ENCODE measurements at regions not wholly inside any gene's neighbourhood (a gene's known extent, or its start where the extent isn't known, plus 50 kb on each side); places are given as distances from the start of the nearest gene placed in this dataset.
"Not testable (repeated sequence)": the region's sequence is repeated elsewhere in the genome, so short reads cannot be mapped to it uniquely, and the experiment has no call there.

DNA sequence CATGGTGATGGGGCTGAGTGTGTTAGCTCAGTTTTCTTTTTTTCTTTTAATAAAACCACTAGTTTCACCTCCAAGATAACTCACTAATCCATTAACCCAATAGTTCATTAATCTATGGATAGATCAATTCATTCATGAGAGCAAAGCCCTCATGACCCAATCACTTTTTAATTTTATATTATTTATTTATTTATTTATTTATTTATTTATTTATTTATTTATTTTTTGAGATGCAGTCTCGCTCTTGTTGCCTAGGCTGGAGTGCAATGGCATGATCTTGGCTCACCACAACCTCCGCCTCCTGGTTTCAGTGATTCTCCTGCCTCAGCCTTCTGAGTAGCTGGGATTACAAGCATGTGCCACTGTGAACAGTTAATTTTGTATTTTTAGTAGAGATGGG is 1082.4 kb downstream of the DIPK2A start:
- not testable (repeated sequence) for DNase-seq

DNA sequence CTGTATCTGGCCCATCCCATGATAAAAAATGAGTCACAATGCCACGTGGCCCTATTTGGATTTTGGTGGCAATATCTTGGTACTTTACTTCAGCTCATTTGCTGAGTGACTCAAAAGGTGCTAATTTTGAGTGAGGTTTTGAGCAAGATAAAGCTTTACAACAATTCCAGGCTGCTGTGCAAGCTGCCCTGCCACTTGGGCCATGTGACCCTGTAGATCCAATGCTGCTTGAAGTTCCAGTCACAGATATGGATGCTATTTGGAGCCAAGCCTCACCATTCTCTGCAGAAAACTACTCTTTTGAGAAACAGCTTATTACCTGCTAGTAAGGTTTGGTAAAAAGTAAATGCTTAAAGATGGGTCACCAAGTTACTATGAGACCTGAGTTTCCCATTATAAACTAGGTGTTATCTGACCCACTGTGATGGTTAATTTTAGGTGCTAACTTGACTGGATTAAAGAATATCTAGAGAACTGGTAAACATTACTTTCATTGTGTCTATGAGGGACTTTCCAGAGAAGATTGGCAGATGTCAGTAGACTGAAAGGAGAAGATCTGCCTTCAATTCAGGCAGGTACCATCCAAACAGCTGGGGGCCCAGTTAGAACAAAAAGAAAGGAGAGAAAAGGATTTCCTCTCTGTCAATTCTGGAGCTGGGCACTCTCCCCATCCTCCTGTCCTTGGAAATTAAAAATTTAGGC is 1083.9 kb downstream of the DIPK2A start:
- DNase-seq = no peak

DNA sequence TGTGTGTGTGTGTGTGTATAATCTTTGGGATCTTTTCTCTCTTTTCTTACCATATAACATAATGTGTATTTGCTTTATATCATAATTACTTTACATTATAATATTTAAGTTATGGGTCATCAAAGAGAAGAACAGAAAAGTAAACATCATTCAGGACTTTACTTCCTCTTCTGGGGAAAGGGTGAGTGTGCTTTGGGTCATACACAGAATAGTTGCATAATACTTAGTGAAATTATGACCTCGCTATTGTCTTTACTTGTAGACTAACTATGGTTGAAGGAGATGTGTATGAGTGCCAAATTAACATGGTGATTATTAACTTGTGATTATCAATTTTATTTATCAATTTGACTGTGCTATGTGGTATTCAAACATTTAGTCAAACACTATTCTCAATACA is 1086.9 kb downstream of the DIPK2A start:
- no peak for DNase-seq

DNA sequence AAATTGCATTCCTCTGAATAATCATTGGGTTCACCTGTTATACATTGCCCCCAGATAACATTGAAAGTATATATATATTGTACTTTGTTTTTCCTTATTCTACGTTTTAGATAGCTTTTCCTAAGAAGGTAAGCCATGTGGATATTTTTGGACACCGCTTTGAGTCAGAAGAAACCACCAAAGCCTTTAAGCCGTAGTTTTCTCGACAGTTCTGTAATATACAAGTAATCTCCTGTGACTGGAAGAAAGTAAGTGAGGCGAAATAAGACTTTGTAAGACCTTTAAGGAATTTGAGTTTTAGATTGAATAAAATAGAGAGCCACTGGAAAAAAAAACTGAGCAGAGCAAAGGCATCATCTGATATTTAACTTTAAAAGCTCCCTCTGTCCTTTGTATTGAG is 1092.0 kb downstream of the DIPK2A start:
- DNase-seq = no peak

DNA sequence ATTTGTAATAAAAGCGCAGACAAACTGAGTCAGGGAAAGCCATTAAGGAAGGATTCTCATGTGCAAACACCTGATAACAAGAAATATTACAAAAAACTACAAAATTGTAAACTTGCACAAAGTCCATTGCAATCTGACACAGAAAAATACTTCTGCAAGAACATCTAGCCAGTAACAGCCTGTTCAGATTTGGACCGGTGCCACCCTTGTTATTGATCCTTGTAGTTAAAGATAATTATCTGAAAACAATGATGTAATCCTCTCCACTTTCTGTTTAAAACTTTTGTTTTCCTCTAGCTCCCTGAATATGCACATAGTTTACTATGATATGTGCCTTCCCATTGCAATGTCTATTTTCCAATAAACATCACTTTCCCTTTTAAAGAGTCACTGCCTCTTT is 1090.2 kb downstream of the PLOD2 start:
- DNase-seq = no peak

DNA sequence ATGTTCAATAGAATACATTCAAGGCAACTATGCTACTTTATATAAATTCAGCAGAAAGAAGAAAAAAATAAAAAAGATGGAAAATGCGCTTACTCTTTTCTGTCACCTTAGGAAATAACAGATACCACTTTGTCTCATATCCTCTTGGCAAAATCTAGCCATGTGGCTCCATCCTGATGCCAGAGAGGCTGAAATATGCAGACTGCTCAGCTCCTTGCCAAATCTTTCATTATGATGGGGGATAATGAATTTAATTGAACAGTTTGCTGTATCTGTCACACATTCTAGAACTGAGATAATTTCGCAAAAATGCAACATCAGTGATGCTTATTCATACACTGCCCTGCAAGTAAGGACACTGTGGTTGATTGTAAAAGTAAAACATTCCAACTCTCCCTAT is 1081.5 kb downstream of the PLOD2 start:
- no peak for DNase-seq

DNA sequence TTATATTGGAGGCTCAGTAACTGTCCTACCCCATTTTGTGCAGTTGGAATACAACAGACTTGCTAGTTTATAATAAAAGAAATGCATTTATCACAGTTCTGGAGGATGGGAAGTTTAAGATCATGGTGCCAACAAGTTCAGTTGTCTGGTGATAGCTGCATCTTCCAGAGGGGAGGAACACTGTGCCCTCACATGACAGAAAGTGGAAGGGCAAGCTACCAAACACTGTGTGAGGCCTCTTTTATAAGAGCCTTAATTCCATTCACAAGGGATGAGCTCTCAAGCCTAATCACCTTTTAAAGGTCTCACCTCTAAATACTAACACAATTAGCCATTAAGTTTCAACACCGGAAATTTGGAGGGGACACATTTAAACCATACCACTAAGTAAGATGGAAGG is 1073.9 kb downstream of the PLOD2 start:
- no peak for DNase-seq

DNA sequence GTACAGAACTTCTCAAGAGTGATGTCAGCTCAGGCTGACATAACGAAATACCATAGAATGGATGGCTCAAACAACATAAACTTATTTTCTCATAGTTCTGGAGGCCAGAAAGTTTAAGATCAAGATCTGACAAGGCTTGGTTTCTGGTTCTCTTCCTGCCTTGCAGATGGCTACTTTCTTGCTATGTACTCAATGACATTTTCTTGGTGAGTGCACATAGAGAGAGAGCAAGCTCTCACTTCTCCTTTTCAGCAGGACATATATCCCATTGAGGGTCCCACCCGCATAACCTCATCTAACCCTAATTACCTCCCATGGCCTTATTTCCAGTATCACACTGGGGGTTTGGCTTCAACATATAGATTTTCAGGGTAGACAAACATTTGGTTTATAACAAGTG is 1072.1 kb downstream of the PLOD2 start:
- DNase-seq = no peak

DNA sequence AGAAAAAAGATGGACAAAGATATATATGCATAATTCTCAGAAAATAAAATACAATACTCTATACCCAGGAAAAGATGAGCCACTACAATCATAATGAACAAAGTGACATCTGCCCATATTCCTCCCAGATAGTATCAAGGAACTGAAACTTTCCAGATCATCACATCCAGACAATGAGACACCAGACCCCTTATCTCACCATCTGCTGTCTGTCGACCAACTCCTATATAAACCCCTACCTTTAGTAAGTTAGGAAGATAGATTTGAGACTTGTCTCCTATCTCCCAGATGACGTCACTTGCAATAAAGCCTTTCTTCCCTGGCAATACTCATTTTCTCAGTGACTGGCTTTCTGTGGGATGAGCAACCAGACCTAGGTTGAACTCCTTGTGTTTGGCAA is 1071.6 kb downstream of the PLOD2 start:
- no peak for DNase-seq

DNA sequence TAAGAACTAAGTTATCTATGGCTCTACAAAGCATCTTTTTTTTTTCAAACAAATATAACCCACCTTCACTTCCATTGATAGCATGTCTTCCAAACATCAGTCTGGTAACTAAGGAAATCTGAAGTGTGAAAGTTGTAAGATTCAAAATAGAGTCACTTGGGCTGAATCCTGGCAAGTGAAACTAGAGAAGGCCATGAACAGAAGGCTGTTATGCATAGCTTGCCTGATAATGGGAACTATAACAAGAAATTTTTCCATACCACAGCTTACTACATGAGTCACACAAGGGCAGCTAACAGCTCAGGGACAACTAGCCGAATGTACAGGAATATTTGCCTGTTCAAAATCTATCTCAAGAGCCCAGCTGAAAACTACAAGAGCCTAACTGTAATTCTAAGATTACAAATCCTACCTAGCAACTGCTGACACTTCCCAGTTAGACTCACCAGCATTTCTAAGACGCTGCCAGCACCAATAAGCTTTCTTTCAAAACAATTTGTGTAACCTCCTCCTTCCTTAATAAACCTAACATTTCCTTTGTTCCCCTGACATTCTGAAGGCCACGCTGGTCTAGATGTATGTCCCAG is 1066.5 kb downstream of the PLOD2 start:
- DNase-seq = peak; percentile 7

DNA sequence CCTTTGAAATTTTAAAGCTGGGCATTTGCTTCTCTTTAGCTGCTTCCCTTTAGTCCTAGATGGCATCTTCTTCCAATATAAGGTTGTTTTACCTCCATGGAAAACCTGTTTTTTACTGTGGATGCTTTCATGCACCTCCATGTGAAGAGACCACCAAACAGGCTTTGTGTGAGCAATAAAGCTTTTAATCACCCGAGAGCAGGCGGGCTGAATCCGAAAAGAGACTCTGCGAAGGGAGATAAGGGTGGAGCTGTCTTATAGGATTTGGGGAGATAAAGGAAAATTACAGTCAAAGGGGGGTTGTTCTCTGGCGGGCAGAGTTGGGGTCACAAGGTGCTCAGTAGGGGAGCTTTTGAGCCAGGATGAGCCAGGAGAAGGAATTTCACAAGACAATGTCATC is 1049.8 kb downstream of the PLOD2 start:
- DNase-seq = not testable (repeated sequence)

DNA sequence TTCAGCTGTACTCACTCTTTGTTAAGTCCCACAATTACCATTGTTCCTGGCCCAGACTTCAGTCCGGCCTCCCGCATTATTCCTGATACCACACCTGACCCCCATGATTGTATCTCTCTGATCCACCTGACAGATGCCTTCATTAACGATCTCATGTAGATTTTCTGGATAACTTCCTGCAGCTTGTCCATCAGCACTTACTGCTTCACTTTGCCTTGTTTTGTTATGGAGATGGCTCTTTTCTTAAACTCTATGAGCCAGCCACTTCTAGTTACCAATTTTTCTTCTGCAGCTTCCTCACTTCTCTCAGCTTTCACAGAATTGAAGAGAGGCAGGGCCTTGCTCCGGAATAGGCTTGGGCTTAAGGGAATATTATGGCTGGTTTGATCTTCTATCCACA is 1044.2 kb downstream of the PLOD2 start:
- no peak for DNase-seq

DNA sequence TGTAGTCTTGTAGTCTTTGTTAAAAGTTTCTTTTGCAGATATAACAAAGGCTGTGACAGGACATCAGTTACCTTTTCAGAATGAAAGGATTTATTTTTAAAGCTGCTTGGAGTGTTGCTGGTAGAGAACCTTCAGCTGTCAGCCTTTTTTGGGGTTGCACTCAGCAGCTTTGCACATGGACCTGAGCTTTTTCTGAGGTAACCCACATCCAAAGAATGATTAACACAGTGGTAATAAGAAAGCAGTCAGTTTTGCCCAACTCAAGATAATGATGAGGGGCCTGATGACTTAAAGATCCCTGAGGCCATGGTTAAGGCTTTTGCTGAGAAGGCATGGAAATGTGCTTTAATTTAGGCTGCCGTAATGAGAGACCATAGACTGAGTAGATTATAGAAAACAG is 1042.7 kb downstream of the PLOD2 start:
- DNase-seq = no peak

DNA sequence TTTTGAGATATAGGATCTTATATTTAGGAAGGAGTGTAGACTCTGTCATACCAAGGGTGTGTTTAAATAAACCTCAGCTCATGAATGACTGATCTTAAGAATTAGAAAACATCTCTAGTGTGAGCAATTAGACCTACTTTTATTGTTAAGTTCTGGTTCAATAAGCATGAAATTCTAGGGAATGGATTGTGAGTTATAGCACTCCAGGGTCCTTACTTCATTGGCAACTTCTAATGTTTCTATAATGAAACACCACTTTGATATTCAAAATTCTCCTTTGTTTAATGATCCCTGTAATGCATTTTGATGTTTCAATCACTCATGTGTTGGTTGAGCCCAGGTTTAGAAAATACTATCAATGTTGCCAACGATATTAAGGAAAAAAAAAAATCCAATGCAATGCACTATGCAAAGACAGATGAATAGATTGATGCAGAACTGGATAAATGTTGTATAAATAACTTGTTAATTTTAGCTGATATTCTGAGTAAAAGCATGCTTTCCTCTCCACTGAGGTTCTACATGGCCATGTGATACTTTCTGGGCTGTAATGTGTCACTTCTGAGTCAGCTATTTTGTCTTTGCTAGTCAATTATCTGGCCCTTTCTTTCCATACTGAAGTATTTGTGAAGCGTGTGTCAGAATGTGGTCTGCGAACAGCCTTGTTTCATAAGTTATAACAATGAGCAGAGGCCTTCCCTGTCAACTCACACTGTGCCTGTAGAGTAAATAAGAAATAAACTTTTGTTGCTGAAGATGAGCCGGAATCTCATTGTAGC is 1035.9 kb downstream of the PLOD2 start:
- DNase-seq = no peak

DNA sequence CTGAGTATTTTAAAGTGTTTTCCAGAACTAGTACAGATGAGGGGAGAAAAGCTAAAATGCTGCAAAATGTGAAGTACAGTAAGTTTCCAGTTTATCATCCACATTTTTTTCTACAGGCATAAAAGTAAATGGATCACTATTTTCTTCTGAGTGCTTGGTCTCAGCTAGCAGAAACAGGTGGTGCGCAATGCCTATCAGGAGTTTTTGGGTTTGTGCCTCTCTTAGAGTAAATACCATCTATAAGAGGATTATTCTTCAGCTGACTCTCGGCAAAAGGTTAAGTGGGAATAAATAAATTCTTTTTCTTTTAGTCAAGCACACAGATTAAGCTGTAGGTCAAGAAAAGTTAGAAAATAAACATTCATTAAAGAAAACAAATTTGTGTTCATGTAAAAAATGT is 1027.7 kb downstream of the PLOD2 start:
- DNase-seq = no peak

DNA sequence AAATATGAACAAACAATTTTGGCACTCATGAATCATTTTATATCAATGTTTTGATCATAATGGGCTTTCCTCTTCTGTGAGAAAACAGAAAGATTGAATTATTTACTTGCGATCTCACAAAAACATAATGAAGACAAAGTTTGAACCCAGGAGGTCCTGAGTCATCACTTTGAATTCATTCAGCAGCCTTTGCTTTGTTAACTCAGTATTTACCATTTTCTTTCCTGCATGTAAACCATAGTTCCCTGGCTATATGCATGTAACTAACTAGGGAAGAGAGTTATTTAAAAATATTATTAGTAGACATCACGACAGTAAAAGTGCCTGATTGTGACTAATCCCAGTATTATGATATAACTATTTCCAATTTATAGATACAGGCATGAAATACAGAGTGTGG is 1026.2 kb downstream of the PLOD2 start:
- no peak for DNase-seq

DNA sequence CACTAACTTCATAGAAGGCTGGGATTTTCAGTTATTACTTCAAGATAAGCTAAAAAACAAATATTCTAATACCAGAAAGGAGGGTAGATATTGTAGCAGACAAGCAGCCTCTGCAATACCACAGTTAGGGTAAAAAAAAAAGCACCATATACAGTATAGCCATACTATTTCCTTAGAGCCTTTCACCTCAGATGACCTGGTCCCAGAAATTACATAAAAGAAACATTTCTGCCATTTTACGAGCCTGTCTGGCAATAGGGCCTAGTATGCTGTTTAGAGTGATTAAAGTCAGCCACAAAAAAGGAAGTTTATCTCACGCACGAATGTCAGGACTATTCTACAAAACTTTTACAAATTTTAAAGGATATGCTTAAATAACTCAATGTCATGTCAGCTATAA is 1016.6 kb downstream of the PLOD2 start:
- no peak for DNase-seq

DNA sequence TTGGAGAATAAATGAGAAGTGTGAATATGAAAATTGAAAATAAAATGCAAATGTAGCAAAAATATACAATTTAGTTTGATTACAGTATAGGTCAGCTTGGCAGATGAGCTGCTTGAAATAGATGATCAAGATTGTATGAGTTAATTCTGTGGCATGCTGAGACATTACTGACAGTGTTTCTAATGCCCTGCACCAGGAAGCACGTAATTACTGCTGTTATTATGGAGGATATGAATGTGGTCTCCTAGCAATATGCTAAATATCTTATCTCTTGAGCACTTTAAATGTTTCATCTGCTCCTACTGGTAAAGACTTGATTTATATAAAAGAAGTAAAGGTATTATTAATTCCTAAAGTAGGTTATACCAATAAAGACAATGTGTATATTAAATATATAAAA is 1015.5 kb downstream of the PLOD2 start:
- no peak for DNase-seq

DNA sequence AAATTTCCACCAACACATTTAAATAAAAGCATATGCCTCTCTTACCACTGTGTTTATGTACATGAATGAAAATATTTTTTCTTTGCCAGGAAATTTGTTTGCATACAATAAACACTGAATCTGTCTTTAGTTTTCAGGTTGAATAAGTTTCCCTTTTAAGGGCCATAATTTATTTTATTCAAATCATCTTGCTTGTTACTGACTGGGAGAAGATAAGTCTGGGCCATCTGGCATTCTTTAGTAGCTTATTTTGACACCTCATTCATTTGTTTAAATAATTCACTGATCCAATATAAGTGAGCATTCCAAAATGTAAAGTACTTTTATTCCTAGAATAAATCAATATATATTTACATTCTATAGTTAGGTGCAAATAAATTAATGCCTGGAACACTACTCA is 1001.3 kb downstream of the PLOD2 start:
- DNase-seq = no peak

DNA sequence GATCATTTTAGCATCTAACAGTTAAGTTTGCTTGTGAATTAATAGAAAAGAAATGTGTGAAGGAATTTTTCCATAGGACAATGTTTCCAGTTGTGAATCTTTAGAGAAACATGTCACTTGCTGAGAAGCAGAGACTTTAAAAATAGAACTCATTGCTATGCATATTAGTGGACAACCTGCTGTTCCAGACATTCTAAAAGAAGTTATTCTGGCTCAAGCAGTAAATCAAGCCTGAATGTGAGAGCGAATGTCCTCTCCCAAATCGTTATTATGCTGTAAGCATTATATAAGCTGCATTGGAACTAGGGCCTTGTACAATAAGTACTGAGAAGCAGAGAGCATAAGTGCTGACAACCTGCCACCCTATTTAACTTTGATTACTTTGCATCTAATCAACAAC is 990.9 kb downstream of the PLOD2 start:
- no peak for DNase-seq

DNA sequence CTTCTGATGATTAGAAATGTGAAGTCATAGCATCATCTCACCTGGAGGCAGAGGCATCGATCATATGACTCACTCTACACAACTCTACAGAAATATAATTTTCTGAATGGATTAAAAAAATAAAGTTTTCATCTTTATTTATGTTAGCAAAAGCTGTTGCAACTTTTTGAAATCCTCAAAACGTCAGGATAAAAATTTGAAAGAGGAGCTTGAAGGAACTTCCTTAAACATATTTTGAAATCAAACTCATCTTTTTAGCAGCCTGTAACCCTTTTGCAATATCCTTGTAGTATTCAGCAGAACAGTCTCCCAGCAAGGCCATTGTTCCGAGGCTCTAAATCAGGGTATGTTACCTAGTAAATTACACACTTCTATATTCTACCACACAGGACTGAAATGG is 985.4 kb downstream of the PLOD2 start:
- no peak for DNase-seq

DNA sequence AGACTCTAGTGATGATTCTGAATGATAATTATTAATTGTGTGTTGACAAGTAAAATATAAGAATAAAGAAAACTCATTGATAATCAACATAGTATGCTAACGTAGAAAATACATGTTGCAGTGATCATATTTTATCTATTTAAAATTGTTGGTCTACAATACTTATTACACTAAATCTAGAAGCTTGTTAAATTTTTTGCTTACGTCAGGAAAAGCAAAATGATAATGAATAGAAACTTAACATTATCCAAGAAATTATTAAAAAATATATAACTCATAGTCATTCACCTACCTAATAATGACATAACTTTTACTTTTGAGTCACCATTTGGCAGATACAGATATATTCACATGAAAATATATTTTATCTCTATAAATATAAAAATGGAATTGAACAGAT is 984.1 kb downstream of the PLOD2 start:
- no peak for DNase-seq

DNA sequence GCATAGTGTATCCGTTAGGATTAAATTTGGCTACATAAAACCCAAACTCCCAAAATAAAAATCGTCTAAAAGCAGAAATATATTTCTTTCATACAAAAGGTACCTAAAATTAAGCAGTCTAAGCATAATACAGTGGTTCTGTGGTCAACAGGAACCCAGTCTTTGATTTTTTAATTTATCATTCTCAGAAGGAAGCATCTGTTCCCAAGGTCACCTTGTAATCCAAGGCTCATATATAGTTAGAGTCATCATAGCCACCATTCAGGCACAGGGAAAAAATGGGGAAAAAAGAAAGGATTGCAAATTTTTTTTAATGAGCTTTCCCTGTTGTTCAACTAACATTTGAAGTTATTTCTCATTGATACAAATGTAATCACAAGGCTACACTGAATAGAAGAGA is 983.2 kb downstream of the PLOD2 start:
- no peak for DNase-seq

Data from muscle of arm (tissue), 1 donor.